ENCODE measurements at regions not wholly inside any gene's neighbourhood (a gene's known extent, or its start where the extent isn't known, plus 50 kb on each side); places are given as distances from the start of the nearest gene placed in this dataset.

DNA sequence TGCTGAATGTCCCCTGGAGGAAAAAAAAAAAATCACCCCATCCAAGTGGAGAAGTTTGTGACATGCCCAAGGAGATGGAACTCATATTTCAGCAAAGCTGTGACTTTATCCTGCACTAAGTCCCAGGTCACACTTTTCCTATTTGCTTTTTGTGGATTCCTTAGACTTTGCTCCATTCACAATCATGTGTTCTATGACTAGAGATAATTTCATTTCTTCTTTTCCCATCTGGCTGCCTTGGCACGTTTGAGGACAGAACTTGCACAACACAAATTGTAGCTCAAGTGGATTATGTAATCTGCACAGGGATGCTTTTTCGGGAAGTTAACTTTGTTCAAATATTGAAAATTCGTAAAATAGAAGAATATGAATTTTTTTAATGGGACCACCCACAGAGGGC lies 100.7 kb upstream of the PTPN1 start:
- no peak for DNase-seq

DNA sequence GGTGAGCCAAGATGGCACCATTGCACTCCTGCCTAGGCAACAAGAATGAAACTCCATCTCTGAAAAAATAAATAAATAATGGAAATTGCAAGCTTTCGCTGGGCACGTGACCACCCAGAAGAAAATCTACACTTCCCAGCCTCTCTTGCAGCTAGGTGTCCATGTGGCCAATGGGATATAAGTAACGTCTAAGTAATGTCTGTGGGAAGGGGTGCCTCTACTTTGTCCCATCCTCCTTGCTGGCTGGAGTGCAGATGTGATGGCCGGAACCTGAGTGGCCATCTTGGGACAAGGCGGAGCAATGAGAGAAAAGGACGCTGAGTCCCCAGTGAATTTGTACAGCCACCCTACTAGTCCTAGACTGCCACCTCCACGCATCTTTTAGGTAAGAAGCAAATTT lies 99.8 kb upstream of the PTPN1 start:
- DNase-seq, result no peak

DNA sequence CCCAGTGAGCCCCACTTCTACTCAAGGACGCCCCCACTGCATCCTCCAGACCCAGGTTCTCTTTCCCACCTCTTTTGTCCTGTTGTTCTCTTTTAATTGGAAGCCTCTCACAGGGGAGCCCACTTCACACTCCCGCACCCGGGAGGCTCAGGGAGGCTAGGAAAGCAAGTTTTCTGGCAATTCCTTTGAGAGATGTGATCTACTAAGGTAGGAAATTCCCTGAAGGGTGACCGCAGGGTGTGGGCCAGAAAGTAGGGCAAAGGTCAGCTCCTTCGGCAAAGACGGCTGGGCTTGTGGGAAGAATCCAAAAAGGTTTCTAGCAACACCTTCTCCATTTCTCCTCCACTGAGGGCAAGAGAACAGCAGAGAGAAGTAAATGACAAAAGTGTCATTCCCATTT lies 98.1 kb upstream of the PTPN1 start:
- DNase-seq, result no peak

DNA sequence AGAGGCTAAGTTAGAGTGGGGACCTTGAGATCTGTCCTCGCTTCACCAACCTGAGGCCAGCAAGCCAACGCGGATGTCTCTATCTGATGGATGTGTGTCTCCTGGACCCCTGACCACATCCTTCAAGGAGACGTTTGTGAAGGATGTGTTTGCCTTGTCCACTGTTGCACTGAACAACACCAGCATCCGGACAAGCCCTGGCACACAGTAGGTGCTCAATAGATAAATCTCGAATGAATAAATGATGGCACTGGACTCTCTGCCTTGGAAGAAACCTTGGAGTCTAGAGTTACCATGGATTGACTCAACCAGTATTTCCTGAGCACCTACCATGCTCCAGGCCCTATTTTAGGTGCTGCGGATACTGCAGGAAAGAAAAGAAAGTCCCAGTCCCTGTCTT lies 97.7 kb upstream of the PTPN1 start:
- no peak for DNase-seq

DNA sequence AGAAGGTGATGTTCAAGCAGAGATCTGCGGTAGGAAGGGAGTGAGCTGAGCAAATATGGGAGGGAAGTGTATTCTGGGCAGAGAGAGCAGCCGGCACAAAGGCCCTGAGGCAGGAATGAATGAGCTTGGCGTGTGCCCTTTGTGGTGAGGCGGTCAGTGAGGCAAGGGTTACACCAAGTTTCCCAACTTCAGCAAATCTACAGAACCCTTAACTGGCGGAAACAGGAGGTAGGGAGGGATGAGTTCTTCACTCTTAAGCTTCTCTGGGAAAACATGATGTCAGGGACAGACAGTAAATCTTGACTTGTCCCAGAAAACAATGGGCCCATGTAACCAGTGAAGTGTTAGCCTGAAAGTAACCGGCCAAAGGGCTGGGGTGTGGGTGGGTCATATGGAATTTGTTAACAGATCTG lies 97.1 kb upstream of the PTPN1 start:
- DNase-seq, result no peak

DNA sequence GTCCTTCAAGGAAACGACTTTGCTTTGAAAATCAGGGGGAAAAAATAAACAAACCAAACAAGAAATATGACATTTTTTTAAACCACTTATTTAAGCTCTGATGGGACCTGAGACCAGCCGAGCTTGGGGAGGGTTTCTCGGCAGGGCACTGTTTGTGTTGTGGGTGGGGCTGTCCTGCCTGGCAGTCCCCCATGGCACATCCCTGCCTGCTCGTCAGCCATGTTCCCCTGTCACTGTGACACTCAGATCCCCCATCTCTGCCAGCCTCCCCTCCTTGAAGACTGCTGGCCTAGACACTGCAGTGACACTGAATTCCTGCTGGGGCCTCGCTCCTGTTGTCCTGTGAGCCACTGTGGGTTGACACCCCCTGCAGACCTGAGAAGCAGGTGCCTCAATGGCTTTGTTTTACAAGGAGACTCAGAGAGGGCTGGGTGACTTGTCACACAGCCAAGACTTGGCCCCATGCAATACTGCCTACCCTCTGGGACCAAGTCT lies 95.1 kb upstream of the PTPN1 start:
- DNase-seq, result no peak

DNA sequence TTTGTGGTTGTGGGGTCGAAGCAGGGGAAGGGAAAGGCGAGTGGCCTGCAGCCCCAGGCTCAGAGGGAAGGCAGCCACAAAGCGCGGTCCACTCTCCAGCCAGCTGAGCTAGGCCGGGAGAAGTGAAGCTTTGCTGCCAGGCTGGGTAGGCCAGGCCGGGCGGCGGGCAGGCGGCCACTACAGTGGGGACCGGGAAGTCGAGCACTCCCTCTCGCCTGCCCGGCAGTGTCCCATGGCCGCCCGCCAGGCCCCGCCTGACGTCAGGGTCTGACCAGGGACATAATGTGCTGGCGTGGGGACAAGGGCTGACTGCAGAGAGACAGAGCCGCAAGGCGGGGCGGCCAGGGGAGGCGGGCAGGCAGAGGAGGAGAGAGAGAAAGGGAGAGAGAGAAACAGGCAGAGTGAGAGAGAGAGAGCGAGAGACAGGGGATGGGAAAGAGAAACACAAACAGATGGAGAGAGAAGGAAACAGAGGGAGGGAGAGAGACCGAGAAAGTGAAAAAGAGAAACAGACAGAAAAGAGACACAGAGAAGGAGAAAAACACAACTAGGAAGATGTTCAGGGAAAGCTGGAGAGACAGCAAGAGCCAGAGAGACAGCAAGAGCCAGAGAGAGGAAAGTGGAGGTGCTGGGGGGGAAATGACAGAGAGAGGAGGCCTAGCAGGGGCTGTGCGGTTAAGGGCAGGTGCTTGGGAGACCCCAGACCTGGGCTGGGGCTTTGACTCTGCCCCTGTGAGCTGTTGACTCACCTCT lies 94.5 kb upstream of the PTPN1 start:
- no peak for DNase-seq

DNA sequence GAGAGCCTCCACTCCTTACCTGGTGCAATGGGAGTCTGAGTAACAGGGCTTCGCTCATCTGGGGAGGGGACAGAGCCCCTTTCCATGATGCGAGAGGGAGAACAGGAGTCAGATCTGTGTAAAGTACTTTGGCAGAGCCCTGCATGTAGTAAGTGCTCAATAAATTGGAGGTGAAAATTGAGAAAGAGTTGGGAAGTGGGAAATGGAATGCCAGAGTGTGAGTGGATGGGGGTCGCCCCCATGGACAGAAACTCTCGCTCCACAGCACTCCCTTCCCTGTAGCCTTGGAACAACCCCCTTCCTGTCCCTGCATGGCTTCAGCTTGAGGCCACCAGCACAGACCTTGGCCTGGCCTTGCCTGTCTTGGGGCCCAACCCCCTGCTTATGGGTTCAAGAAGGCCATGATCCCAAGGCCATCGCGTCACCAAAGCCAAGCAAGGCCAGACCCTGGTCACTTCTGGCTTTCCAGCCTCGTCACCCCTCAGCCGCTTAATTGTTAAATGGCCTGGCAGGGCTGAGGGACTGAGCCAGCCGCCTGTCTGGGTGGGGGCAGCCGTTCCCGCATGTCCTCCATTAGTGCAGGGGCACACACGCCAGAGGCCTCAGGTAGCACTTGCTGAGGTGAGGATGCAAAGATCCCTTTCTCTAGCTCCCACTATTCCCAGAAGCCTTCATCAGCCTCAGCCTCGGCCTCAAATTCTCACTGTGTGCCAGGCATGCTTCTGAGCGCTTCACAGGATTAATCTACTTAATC lies 93.7 kb upstream of the PTPN1 start:
- DNase-seq, result no peak

DNA sequence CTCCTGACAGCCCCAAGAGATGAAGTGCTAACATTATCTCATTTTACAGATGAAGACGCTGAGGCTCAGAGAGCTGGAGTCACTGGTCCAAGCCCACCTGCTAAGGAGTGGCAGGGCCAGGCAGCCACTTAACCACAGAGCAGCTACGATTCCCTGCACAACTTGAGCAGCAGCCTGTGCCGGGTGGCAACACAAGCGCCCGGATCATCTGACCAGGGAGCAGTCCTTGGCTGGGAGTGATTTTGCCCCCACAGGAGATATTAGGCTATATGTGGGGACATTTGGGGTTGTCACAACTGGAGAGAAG lies 93.2 kb upstream of the PTPN1 start:
- peak; percentile 90 to 93 for DNase-seq

DNA sequence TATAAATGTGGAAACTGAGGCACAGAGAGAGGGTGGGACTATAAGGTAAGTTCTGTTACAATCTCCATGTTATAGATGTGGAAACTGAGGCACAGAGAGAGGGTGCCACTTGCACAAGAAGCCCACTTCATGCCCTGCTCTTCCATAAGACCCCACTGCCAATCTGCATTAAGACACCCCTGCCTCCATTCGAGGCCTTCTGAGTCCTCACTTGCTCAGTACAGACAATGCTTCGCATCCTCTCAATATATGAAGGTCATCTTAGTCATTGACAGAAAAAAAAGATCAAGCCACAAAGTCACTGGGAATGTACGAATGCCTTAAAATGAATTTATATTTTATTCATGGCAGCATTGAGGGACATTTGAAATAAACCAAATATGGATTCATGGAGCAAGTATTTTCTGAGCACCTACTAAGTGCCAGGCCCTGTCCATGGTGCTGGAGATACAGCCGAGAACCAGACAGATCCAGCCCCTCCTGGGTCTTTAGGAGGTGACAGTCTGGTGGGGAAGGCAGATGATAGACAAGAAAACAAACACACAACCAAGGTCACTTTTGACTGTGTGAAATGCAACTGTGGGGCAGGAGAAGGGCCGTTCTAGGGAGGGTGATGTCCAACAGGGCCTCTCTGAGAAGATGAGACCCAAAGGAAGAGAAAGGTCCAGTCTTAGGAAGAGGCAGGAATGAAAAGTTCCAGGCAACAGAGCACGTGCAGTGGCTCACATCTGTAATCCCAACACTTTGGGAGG lies 92.5 kb upstream of the PTPN1 start:
- no peak for DNase-seq

DNA sequence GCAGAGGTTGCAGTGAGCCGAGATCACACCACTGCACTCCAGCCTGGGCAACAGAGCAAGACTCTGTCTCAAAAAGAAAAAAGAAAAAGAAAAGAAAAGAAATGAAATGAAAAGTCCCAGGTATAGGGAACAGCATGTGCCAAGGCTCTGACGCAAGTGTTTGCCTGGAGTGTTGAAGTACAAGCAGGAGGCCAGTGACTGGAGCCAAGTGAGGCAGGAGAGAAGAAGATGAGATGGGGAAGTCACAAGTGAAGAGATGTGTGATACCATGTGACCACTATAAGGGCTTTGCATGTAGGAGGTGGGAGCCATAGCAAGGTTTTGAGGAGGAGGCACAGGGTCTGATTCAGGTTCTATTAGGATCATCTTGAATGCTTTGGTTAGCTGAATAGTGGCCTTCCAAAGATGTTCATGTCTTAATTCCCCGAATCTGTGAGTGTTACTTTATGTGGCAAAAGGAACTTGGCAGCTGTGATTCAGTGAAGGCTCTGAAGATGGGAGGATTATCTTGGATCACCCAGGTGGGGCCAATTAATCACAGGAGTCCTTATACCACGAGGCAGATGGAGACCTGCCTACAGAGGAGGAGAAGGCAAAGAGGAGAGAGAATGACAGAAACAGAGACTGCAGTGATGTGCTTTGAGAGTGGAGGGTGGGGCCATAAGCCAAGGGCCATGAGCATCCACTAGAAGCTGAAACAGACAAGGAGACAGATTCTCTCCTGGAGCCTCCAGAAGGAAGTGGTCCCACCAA lies 91.1 kb upstream of the PTPN1 start:
- peak; percentile 73 to 88 for DNase-seq

DNA sequence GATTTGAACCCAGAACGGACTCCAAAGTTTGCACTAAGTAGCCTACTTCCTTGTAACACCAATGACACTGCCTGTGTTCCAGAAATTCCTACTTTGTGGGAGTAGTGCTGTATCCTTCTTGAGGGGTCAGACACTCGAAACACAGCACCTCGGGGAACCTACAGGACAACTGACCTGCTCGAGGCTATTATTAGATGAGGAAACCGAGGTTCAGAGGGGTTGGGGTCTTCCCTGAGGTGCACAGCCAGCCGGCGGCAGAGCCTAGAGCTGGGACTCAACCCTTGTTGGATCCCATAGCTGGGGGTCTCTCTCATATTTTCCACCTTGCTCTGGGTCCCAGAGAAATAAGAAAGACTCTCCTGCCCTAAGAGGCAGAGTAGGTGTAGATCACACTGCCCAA lies 89.8 kb upstream of the PTPN1 start:
- DNase-seq, result no peak

DNA sequence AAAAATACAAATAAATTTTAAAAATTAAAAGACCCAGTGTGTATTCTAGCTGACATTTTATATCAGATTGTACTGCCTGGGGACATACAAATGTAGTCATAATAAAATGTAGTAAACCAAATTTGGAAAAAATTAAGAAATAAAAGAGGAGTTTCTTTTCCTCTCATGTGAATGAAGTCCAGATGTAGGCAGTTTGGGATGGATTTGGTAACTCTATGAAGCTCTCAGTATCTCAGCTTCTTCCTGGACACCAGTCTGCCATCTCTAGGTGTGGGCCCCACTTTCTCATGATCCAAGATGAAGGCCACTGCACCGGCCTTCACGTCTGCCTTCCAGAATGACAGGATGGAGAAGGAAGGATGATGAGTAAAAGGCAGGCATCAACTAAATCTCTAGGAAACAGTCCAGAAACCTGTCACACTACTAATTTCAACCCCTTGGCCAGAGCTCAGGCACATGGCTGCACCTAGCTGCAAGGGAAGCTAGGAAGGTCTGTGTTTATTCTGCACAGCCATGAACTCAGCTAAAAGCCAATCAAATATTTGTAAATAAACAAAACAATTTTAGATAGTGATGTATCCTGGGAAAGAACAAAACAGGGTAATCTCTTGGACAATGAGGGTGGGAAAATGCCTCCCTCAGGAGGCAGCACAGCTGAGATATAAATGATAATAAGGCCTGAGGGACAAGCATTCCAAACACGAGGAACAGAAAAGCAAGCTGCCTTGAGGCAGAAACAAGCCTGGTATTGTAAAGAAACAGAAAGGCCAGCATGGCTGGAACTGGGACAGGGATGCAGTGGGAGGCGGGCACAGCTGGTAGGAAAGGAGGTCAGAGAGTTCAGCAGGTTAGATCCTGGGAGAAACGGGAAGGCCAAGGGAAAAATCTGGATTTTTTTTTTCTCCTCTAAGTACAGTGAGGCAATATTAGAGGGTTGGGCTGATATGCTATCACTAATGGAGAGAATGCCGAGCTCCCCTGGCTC lies 88.5 kb upstream of the PTPN1 start:
- DNase-seq, result no peak

DNA sequence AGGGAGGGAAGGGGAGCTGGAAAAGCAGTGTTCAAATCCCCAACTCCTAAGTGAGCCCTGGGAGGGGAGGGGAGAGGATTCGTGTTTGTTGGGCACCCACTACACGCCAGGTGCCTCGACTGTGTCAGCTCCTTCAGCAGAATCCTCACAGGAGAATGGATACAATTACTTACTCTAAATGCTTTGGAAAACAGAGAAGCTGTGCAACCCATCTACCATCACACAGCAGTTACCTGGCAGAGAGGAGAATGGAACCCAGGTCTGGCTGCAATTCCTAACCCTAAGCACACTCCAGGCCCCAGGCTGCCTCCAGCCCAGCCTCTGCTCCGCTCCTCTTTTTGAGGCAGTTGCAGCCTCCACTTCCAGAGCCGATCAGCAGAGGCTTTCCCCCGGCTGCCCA lies 86.4 kb upstream of the PTPN1 start:
- DNase-seq, result no peak

DNA sequence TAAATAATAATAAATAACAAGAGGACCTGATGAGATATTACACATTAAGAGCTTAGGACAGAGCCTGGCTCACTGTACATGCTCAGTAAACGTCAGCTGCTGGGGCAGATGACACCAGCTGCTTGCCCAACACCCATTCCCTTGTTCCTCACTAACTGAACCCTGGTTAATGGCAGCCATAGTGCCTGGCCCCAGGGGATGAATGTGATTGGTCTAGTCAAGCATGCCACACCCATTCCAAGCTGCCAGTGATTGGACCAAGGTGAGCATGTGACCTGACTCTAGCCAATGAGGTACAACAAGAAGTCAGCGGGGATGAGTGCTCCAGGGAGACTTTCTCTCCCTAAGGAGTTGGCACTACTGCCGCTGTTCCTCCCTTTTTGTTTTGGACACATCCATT lies 85.1 kb upstream of the PTPN1 start:
- peak; percentile 28 to 67 for DNase-seq

DNA sequence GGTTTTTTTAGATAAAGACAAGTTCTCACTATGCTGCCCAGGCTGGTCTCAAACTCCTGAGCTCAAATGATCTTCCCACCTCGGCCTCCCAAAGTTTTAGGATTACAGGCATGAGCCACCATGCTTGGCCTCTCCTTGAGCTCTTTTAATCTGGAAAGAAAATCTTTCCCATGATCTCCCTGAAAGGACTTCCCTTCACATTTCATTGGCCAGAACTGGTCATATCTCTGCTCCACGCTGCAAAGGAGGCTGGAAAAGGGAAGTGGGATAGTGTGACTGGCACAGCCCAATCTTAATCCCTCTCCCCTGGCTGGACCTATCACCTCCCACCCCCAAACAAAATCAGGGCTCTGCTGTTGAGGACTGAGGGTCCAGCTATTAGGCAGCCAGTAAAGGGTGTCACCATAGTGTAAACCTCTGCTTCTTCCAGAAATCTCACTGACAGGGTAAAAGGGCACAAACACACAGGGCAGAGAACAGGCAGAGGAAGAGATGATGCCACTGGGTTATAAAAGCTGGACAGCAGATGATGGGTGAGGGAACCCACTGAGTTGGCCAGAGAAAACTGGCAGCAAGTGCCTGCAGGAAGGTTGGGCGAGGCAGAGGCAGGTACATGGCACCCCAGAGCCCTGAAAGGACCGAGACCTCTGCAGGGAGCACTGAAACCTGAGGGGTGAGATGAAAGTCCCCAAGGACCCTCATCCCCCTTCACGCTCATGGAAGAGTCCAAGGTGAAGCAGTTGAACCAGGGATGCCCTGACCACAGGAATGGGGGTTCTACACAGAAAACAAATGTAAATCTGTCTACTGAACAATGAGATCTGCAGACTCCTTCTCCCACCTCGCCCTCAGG lies 83.1 kb upstream of the PTPN1 start:
- no peak for DNase-seq

DNA sequence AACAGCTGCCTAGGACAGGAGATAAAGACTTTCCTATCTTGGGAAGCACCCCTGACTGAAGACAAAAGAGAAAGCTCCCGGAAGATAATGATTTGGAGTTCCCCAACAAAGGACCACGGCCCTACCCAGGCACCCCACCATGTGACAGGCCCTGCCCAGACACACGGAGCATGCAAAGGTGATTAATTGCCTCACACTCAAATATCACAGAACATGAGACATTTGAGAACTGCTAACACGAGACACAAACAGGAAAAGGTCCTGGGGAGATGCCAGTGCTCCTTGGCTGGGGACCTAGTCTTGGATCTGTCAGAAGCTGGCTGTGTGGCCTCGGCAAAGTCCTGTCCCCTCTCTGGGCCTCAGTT lies 82.5 kb upstream of the PTPN1 start:
- no peak for DNase-seq

DNA sequence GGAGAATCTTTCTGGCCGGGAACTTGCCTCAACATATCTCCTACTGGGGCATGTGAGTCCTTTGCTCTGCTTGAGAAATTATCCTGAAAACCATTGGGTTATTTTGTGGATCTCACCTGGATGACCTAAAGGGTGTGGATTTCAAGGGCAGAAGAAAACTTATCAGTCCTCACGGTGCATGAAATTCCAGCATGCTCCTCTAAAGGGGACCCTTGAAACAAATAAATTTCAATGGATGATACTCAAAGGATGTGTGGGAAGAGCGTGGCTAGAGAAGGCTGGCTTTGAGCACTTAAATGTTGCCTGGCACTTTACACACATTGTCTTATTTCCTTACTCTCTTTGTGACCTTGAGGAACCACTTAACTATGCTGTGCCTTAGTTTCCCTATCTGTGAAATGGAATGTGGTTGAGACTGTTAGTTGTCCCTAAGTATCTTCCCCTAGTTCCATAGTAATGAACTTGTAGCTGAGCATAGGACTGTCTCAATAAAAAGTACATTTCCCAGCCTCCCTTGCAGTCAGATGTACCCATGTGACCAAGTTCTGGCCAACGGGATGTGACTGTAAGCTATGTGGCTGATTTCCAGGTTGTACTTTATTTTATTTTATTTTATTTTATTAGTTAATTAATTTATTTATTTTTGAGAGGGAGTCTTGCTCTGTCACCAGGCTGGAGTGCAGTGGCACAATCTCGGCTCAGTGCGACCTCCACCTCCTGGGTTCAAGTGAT lies 81.9 kb upstream of the PTPN1 start:
- no peak for DNase-seq

DNA sequence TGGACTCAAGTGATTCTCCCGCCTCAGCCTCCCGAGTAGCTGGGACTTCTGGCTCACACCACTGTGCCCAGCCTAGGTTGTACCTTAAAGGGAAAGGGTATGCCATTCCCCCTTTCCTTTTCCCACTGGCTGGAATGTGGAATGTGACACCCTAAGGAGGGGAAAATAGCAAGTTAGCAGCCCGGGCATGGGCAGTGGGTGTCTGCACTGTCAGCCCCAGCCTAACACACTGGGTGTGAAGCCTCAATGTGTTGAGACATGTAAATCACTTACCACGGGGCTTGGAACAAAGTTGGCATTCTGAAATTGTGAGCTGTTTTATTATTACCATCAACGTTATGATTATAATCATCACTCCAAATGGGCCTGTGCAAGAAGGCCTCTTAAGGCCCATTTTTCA lies 80.8 kb upstream of the PTPN1 start:
- DNase-seq, result no peak

DNA sequence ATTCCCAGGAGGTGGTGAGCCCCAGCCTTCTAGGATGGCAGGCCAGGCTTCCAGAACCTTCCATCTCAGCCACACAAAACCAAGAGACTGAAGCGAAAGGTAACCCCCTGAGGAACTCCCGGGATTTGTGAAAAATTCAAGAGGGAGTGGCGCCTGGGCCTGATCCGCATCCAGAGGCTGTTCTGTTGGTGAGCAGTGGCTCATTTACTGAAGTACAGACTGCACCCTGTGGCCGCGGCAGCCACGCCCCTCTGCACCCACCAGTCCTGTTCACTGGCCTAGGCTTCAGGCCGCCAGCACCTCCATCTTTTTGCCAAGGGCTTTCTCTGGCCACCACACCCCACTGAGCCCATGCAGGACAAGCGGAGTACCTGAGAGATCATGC lies 79.1 kb upstream of the PTPN1 start:
- DNase-seq, result no peak

Data from NCI-H524 (cell line).